ENCODE measurements at regions not wholly inside any gene's neighbourhood (a gene's known extent, or its start where the extent isn't known, plus 50 kb on each side); places are given as distances from the start of the nearest gene placed in this dataset.

DNA sequence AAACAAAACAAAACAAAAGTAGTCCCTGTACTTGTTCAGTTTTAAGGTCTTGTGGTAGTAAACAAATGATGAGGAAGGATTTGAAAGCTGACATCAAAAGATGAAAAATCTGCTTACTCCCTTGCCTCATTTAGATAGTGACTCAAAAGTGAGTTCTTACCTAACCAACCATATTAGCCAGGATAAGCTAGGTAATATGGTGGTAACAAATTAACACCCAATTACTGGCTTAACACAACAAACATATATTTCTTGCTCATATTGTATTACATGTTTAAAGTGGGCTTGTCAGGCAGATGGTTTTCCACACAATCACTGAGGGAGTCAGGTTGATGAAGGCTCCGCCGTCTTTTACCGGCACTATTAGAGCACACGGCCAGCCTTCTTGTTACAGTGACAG lies 189.7 kb downstream of the PPARGC1A start:
- TF ChIP-seq, protein P1, sequence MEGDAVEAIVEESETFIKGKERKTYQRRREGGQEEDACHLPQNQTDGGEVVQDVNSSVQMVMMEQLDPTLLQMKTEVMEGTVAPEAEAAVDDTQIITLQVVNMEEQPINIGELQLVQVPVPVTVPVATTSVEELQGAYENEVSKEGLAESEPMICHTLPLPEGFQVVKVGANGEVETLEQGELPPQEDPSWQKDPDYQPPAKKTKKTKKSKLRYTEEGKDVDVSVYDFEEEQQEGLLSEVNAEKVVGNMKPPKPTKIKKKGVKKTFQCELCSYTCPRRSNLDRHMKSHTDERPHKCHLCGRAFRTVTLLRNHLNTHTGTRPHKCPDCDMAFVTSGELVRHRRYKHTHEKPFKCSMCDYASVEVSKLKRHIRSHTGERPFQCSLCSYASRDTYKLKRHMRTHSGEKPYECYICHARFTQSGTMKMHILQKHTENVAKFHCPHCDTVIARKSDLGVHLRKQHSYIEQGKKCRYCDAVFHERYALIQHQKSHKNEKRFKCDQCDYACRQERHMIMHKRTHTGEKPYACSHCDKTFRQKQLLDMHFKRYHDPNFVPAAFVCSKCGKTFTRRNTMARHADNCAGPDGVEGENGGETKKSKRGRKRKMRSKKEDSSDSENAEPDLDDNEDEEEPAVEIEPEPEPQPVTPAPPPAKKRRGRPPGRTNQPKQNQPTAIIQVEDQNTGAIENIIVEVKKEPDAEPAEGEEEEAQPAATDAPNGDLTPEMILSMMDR (conservative IDR thresholded peaks at IDR 0.05; ENCODE audit: low read length): no peak
- DNase-seq (ENCODE audit: low read depth): no peak
- H3K4me3 ChIP-seq (ENCODE audit: low read length): no peak overlapping the region

DNA sequence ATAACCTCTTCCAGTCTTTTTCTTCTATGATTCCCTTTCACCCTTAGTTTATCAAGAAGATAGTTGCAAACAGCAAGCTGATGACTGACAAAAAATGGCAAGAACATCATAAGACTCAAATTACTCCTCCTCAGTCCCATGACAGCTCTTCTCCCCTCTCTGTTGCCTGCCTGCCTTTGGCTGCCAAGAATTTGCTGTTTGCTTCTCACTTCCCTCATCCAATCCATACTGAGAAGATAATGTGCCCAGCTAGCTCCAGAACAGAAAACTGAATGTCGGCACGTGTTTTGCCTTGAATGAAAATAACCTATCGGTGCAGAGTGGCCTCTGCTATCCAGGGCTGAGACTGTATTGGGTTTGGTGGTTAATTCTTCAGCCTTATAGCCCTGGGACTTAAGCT lies 192.1 kb downstream of the PPARGC1A start:
- DNase-seq (ENCODE audit: low read depth): no peak
- H3K4me3 ChIP-seq (ENCODE audit: low read length): no peak overlapping the region
- TF ChIP-seq, protein P1 (conservative IDR thresholded peaks at IDR 0.05; ENCODE audit: low read length): no peak

DNA sequence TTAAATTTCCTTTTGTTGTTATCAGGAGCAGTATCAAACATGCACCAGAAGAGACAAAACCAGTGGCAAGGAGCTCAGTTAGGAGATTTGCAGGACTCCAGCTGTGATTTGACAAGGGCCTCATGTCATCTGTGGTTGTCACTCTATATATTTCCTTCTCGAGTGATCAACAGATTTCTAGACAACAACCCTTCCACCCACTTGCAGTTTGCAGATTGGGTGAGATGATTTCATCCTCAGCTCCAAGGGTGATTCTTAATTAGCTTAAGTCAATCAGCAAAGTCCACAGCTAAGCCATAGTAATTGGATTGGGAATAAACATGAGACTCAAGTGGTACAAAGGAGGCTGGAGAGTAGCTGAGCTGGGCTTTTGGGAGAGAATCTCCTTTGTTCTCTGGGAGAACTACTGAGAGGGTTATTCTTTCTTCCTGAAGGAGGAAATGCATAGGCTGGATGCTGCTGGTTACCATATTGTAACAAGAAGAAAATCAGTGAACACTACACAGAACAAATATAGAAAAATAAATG lies 192.8 kb downstream of the PPARGC1A start:
- no peak for DNase-seq (ENCODE audit: low read depth)
- no peak overlapping the region for H3K4me3 ChIP-seq (ENCODE audit: low read length)
- TF ChIP-seq, protein P1 (conservative IDR thresholded peaks at IDR 0.05; ENCODE audit: low read length): no peak

DNA sequence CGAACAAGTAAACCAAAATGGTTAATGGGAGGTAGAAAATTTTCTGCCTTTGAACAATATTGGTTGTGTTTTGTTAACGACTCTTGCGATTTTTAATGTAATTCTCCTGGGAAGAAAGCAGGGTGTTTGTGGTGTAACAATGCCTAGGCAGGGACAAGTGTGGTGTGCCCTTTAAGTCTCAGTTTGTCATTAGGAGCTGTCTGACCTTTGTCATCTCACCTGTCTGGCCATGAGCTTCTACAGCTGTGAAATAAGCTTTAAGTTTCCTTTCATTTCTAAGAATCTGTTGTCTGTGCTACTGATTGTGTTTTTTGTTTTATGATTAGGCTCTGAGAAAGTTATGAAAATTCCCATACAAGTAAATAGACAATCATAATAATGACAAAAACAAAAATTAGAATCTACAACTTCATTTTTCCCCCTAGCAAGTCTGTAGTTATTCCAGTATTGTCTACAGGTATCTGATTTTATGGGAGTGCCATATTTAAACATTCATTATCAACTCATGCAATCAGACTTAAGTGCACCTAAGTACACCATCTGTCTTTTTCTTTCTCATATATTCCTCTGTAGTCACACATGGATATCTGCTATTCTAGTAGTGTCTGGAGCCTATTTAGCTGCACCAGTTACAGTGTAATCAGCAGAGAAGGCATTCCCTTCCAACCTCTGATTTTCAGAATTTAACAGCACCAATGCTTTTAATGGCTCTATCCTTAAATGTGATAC lies 203.5 kb downstream of the PPARGC1A start:
- DNase-seq (ENCODE audit: low read depth): no peak
- no peak overlapping the region for H3K4me3 ChIP-seq (ENCODE audit: low read length)
- TF ChIP-seq, protein P1 (conservative IDR thresholded peaks at IDR 0.05; ENCODE audit: low read length): no peak

DNA sequence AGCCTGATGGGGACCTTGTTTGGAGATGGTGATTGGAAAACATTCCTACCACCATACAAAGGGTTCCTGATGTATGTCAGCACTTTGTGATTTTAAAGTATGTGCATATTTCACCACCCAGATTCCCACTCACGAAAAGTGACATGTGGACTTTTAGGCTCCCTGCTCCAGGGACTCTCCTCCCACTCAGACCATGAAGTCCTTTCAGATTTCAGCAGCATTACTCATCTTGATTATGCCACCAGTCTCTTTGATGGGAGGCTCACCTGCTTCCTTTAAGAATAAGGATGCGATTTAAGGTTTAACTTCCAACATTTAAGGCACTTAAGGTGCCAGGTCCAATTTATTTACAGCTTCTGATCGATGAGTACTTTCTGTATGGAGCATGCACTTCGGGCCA lies 204.4 kb downstream of the PPARGC1A start:
- no peak overlapping the region for H3K4me3 ChIP-seq (ENCODE audit: low read length)
- no peak for DNase-seq (ENCODE audit: low read depth)
- TF ChIP-seq, protein P1 (conservative IDR thresholded peaks at IDR 0.05; ENCODE audit: low read length): no peak

DNA sequence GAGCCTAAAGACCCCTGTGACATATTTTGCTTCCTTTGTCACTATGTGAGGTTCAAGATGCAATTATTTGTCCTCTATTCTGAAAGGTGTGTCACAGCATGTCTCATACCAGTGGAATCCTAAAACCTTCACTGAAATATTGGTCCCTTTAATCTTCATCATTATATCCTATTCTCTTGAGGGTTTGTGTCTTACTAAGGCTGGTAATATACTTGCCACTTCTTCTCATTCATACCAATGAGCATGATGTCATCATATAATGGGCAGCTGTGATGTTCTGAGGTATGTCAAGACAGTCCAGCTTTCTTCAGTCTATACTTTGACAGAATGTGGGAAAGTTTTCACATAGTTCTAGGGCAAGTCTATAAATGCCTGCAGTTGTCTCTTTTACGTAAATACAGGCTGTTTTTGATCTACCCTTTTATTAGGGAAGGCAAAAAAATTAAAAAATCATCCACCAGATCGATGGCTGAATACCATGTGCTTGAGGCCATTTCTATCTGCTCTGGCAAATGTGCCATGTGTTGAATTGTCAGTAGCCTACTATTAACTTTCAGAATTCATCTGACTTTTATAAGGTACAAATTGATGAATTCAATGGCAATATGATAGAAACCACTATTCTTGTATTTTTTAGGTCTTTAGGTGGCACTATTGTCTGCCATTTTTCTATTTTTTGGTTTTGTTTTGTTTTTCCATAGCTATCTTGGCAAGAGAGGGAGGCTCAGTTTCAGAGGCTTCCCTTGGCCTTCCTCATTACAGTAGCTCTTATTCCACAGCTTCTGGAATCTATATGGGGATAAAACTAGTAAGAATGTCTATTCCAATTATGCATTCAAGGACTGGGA lies 209.0 kb downstream of the PPARGC1A start:
- TF ChIP-seq, protein P1 (conservative IDR thresholded peaks at IDR 0.05; ENCODE audit: low read length): peak; percentile 46
- H3K4me3 ChIP-seq (ENCODE audit: low read length): no peak overlapping the region
- DNase-seq (ENCODE audit: low read depth): peak; percentile 30
